ENCODE measurements at regions not wholly inside any gene's neighbourhood (a gene's known extent, or its start where the extent isn't known, plus 50 kb on each side); places are given as distances from the start of the nearest gene placed in this dataset.

DNA sequence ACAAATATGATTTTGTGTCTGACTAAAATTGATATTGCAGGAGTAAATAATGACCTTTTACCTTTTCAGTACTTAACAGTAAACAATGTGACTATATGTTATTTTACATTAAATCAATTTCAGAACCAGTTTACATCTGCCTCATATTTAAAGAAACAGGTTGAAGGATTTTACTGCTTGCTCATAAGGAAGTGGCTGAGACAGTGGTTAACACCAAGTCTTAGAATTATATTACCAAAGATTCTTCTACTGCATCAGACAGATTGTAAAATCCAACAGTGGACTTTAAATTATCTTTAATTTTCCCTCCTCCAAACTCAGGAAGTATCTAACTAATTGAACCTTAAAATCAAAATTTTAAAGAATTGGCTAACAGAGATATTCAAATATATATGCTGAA, 1929.9 kb downstream of the PCDH9 start:
- no peak overlapping the region for H3K4me3 ChIP-seq (ENCODE audit: low read depth, low read length)
- DNase-seq = no peak
- H3K27me3 ChIP-seq (ENCODE audit: insufficient read depth, low read depth, severe bottlenecking) = no peaks in the 10 kb centered on the region
- H3K27ac ChIP-seq = no peak overlapping the region
- no peaks in the 10 kb centered on the region for H3K36me3 ChIP-seq
- no peaks in the 10 kb centered on the region for H3K9me3 ChIP-seq (ENCODE audit: severe bottlenecking)
- TF ChIP-seq, protein P1, sequence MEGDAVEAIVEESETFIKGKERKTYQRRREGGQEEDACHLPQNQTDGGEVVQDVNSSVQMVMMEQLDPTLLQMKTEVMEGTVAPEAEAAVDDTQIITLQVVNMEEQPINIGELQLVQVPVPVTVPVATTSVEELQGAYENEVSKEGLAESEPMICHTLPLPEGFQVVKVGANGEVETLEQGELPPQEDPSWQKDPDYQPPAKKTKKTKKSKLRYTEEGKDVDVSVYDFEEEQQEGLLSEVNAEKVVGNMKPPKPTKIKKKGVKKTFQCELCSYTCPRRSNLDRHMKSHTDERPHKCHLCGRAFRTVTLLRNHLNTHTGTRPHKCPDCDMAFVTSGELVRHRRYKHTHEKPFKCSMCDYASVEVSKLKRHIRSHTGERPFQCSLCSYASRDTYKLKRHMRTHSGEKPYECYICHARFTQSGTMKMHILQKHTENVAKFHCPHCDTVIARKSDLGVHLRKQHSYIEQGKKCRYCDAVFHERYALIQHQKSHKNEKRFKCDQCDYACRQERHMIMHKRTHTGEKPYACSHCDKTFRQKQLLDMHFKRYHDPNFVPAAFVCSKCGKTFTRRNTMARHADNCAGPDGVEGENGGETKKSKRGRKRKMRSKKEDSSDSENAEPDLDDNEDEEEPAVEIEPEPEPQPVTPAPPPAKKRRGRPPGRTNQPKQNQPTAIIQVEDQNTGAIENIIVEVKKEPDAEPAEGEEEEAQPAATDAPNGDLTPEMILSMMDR (IDR thresholded peaks at IDR 0.05; ENCODE audit: low read depth, low read length) = no peak

DNA sequence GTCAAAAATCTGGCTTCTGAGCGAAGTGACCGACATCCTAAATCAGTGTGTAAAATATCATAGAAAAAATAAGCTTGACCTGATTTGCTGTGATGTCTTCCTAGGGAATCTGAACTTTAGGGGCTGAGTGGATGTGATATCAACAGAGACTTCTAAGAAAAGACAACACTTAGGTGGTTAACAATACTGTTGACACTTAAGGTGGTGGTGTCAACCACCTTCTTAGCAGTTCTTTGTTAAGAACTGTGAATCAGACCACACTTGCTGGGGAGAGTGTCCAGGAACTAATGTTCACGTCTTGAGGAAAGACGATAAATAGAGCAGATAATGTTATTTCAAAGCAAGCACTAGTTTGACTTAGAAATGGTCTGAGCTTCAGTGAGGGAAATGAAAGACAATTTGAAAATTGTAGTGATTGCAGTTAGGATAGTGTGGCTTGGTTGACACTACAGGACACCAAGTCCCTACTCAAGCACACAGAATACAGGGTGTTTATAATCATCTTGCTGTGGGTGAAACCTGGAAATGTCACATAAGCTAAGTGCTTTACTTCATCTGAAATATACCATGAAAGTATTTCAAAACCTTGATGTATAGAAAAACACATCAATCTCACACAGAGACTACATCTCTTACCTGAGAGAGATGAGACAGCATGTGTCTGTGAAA, 1936.5 kb downstream of the PCDH9 start:
- no peaks in the 10 kb centered on the region for H3K36me3 ChIP-seq
- H3K27ac ChIP-seq = no peak overlapping the region
- no peaks in the 10 kb centered on the region for H3K27me3 ChIP-seq (ENCODE audit: insufficient read depth, low read depth, severe bottlenecking)
- no peak overlapping the region for H3K4me3 ChIP-seq (ENCODE audit: low read depth, low read length)
- no peak for DNase-seq
- TF ChIP-seq, protein P1 (IDR thresholded peaks at IDR 0.05; ENCODE audit: low read depth, low read length) = no peak
- H3K9me3 ChIP-seq (ENCODE audit: severe bottlenecking) = no peaks in the 10 kb centered on the region

- DNase-seq = no peak
- no peaks in the 10 kb centered on the region for H3K27me3 ChIP-seq (ENCODE audit: insufficient read depth, low read depth, severe bottlenecking)
- no peaks in the 10 kb centered on the region for H3K9me3 ChIP-seq (ENCODE audit: severe bottlenecking)
- H3K27ac ChIP-seq = no peak overlapping the region
- no peak overlapping the region for H3K4me3 ChIP-seq (ENCODE audit: low read depth, low read length)
- TF ChIP-seq, protein P1 (IDR thresholded peaks at IDR 0.05; ENCODE audit: low read depth, low read length) = no peak
- no peaks in the 10 kb centered on the region for H3K36me3 ChIP-seq
Measured at GRCh38 chr13:65292488-65292901, 1937.6 kb downstream of the PCDH9 start.

GRCh38 chr13:65287405-65287804, 1942.7 kb downstream of the PCDH9 start:
- no peak overlapping the region for H3K4me3 ChIP-seq (ENCODE audit: low read depth, low read length)
- H3K27me3 ChIP-seq (ENCODE audit: insufficient read depth, low read depth, severe bottlenecking) = no peaks in the 10 kb centered on the region
- no peak overlapping the region for H3K27ac ChIP-seq
- TF ChIP-seq, protein P1 (IDR thresholded peaks at IDR 0.05; ENCODE audit: low read depth, low read length) = no peak
- no peaks in the 10 kb centered on the region for H3K36me3 ChIP-seq
- DNase-seq = no peak
- no peaks in the 10 kb centered on the region for H3K9me3 ChIP-seq (ENCODE audit: severe bottlenecking)

DNA sequence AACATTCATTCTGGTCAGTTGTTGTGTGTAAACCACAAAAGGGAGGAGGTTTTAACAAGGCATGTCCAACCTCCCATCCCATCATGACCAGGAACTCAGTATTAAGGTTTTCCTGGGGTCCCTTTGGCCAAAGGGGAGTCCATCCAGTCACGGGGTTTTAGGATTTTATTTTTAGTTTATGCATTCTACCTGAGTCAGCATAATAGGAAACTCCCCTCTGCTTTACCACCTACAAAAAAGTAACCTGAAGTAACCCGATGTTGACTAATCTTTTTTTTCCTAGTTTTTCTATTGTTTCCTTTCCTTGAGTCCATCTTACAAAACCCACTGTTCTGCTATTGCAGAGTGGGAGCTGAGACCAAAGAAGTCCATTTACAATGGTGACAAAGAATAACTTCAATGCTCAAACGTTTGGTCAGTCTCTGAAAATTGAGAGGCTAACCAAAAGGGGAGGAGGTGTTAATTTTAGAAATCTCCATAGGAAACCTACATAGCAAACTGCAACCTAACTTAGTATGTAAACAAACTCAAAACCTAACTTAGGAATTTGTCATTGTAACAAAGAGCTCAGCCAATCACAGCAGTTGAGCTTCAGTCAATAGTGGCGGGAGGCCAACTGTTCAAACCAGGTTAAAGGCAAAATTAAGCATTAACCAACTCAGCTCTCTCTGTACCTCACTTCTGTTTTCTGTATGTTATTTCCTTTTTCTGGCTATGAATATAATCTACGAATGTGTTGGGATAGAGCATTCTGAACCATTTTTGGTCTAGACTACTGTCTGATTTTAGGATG, 1954.1 kb downstream of the PCDH9 start:
- TF ChIP-seq, protein P1 (IDR thresholded peaks at IDR 0.05; ENCODE audit: low read depth, low read length) = no peak
- Histone ChIP-seq H3K36me3 (no peaks in the 10 kb centered on the region), H3K4me3 (ENCODE audit: low read depth, low read length) (no peak overlapping the region), H3K27me3 (ENCODE audit: insufficient read depth, low read depth, severe bottlenecking) (no peaks in the 10 kb centered on the region), H3K9me3 (ENCODE audit: severe bottlenecking) (no peaks in the 10 kb centered on the region), H3K27ac (no peak overlapping the region)
- no peak for DNase-seq
